Common myeloid progenitor, CD34-positive (primary cell): ENCODE measurements at regions not wholly inside any gene's neighbourhood (a gene's known extent, or its start where the extent isn't known, plus 50 kb on each side); places are given as distances from the start of the nearest gene placed in this dataset.
A peak's percentile ranks its signal among the peaks of the same experiment; 100 is the strongest.

Source experiments
- CTCF ChIA-PET: fragments of 350-600 bp; sonication (Branson Sonifier 250); formaldehyde crosslinking; loops from one replicate; lab custom pipeline; 2021; ENCODE audit warnings: antibody characterized with exemption; lab: Charles Lee
- POLR2A ChIA-PET: fragments of 350-600 bp; sonication (Branson Sonifier 250); formaldehyde crosslinking; loops from one replicate; lab custom pipeline; 2021; ENCODE audit warnings: antibody characterized with exemption; lab: Charles Lee
- DNase-seq, 3 donors: peaks; one replicate each; pipeline versions ENCODE4 v3.0.0 to v3.0.0-alpha.2; 2013
- H3K27ac ChIP-seq, 2 experiments: 1 replicate in 1 of 2; 2 replicates in 1 of 2; pipeline ENCODE4 v1.7.0; 2013; ENCODE audit warnings: inconsistent platforms in 2 of 2, low read length in 2 of 2, mild to moderate bottlenecking in 2 of 2, low read depth in 1 of 2, moderate library complexity in 1 of 2; ENCODE audit not compliant: severe bottlenecking in 2 of 2, insufficient read depth in 1 of 2, poor library complexity in 1 of 2
- H3K27me3 ChIP-seq, 5 experiments: replicated peaks in 2 of 5; 1 replicate in 3 of 5; 2 replicates in 2 of 5; pipeline versions ENCODE4 v1.6.1 to v1.7.0; 2013; ENCODE audit warnings: low read length in 4 of 5, mild to moderate bottlenecking in 2 of 5, moderate library complexity in 2 of 5, inconsistent platforms in 1 of 5; ENCODE audit not compliant: insufficient read depth in 5 of 5, control insufficient read depth in 4 of 5
- H3K36me3 ChIP-seq, 4 experiments: 1 replicate in 2 of 4; 2 replicates in 2 of 4; pipeline versions ENCODE4 v1.6.1 to v1.7.0; 2013; ENCODE audit warnings: low read length in 3 of 4, control low read depth in 1 of 4, mild to moderate bottlenecking in 1 of 4; ENCODE audit not compliant: control insufficient read depth in 4 of 4, insufficient read depth in 4 of 4
- H3K4me1 ChIP-seq, 4 experiments: 1 replicate in 3 of 4; 2 replicates in 1 of 4; pipeline versions ENCODE4 v1.6.1 to v1.7.1; 2013; ENCODE audit warnings: low read length in 3 of 4, mild to moderate bottlenecking in 3 of 4, control low read depth in 1 of 4, inconsistent platforms in 1 of 4, moderate library complexity in 1 of 4; ENCODE audit not compliant: control insufficient read depth in 4 of 4, insufficient read depth in 4 of 4; ENCODE audit errors: control extremely low read depth in 1 of 4
- H3K4me3 ChIP-seq, 7 experiments: 1 replicate in 4 of 7; 2 replicates in 3 of 7; pipeline versions ENCODE4 v1.5.1 to v1.7.0; 2013; ENCODE audit warnings: mild to moderate bottlenecking in 7 of 7, low read length in 6 of 7, moderate library complexity in 6 of 7, inconsistent platforms in 2 of 7, low read depth in 2 of 7, control low read depth in 1 of 7; ENCODE audit not compliant: insufficient read depth in 4 of 7, control insufficient read depth in 1 of 7; ENCODE audit errors: extremely low read depth in 1 of 7
- H3K9me3 ChIP-seq, 5 experiments: 1 replicate in 4 of 5; 2 replicates in 1 of 5; pipeline versions ENCODE4 v1.6.1 to v1.7.1; 2013; ENCODE audit warnings: low read length in 4 of 5, mild to moderate bottlenecking in 2 of 5, inconsistent platforms in 1 of 5, low read depth in 1 of 5, moderate library complexity in 1 of 5; ENCODE audit not compliant: control insufficient read depth in 4 of 5, insufficient read depth in 2 of 5; ENCODE audit errors: control extremely low read depth in 1 of 5
- whole genome bisulfite sequencing: methylation state at CpG from one replicate; pipeline ENCODE4 v1.1.5; 2013; ENCODE audit not compliant: insufficient coverage; 5-methylcytosine and 5-hydroxymethylcytosine counted together

- ChIA-PET CTCF (interaction anchor here (0.6 to 3.8 kb wide), 3 partner anchors 9 to 245 kb away, joined by 3 to 15 read pairs (median 3); no protein-coding TSS in a partner anchor), POLR2A (no interaction called here)
- Histone ChIP-seq H3K27me3 (no peaks in the 10 kb centered on the region), H3K27ac (no peak overlapping the region), H3K4me1 (peaks cover 9 to 20% (median 15%) of the 10 kb centered on the region in 4 experiments), H3K9me3 (peaks cover 0 to 7% (median 0%) of the 10 kb centered on the region in 5 experiments), H3K4me3 (no peak overlapping the region), H3K36me3 (no peaks in the 10 kb centered on the region)
- WGBS, result no CpG with 5 or more reads among the region's 4 CpGs
- no peak for DNase-seq
These were observed 233.7 kb downstream of the FOXA2 start for GRCh38 chr20:22350624-22351023.

GRCh38 chr20:22348010-22348409 is 236.4 kb downstream of the FOXA2 start:
- ChIA-PET CTCF (interaction anchor here (1.4 to 3.8 kb wide), 2 partner anchors 9 to 238 kb away, joined by 3 to 15 read pairs; no protein-coding TSS in a partner anchor), POLR2A (no interaction called here)
- Histone ChIP-seq H3K27me3 (no peaks in the 10 kb centered on the region), H3K27ac (no peak overlapping the region), H3K36me3 (no peaks in the 10 kb centered on the region), H3K4me3 (no peak overlapping the region), H3K4me1 (peaks cover 9 to 20% (median 15%) of the 10 kb centered on the region in 4 experiments), H3K9me3 (no peaks in the 10 kb centered on the region)
- WGBS, result 100% methylated on average over 1 of the region's 4 CpGs
- no peak for DNase-seq

- peaks cover 9 to 20% (median 15%) of the 10 kb centered on the region in 4 experiments for H3K4me1 ChIP-seq
- DNase-seq, result peak; percentile 68 to 88 (median 85)
- ChIA-PET POLR2A (no interaction called here), CTCF (no interaction called here)
- H3K9me3 ChIP-seq, result no peaks in the 10 kb centered on the region
- WGBS, result no CpG with 5 or more reads among the region's 4 CpGs
- H3K4me3 ChIP-seq, result peak overlapping the region in 2 of 7 experiments; percentile 31 to 48
- no peaks in the 10 kb centered on the region for H3K27me3 ChIP-seq
- H3K36me3 ChIP-seq, result no peaks in the 10 kb centered on the region
- no peak overlapping the region for H3K27ac ChIP-seq
These were observed 237.7 kb downstream of the FOXA2 start for GRCh38 chr20:22346716-22347115.

GRCh38 chr20:22343612-22344011 is 240.8 kb downstream of the FOXA2 start:
- CTCF ChIA-PET, result interaction anchor here (1.0 to 8.4 kb wide), 4 partner anchors 9 to 341 kb away, joined by 3 to 67 read pairs (median 6); no protein-coding TSS in a partner anchor
- no peak overlapping the region for H3K4me3 ChIP-seq
- H3K4me1 ChIP-seq, result peaks cover 9 to 29% (median 23%) of the 10 kb centered on the region in 4 experiments
- no peak overlapping the region for H3K27ac ChIP-seq
- no peak for DNase-seq
- H3K27me3 ChIP-seq, result no peaks in the 10 kb centered on the region
- 99% methylated on average over 29 of the region's 29 CpGs for WGBS
- POLR2A ChIA-PET, result no interaction called here
- H3K9me3 ChIP-seq, result no peaks in the 10 kb centered on the region
- no peaks in the 10 kb centered on the region for H3K36me3 ChIP-seq

- Histone ChIP-seq H3K27me3 (no peaks in the 10 kb centered on the region), H3K36me3 (no peaks in the 10 kb centered on the region), H3K4me1 (peaks cover 9 to 26% (median 23%) of the 10 kb centered on the region in 4 experiments), H3K4me3 (no peak overlapping the region), H3K9me3 (no peaks in the 10 kb centered on the region), H3K27ac (no peak overlapping the region)
- ChIA-PET CTCF (interaction anchor here (1.0 to 8.4 kb wide), 6 partner anchors 11 to 347 kb away, joined by 3 to 67 read pairs (median 28); no protein-coding TSS in a partner anchor), POLR2A (no interaction called here)
- DNase-seq, result peak in 1 of 3 donors; percentile 21
- 83% methylated on average over 1 of the region's 4 CpGs for WGBS
These were observed 242.0 kb downstream of the FOXA2 start for GRCh38 chr20:22342410-22342809.

- no peak overlapping the region for H3K4me3 ChIP-seq
- H3K4me1 ChIP-seq, result peaks cover 6 to 17% (median 15%) of the 10 kb centered on the region in 4 experiments
- 75% methylated on average over 4 of the region's 6 CpGs for WGBS
- POLR2A ChIA-PET, result no interaction called here
- H3K27ac ChIP-seq, result no peak overlapping the region
- H3K9me3 ChIP-seq, result no peaks in the 10 kb centered on the region
- peaks cover 0 to under 1% (median 0%) of the 10 kb centered on the region in 5 experiments for H3K27me3 ChIP-seq
- no peaks in the 10 kb centered on the region for H3K36me3 ChIP-seq
- no peak for DNase-seq
- CTCF ChIA-PET, result interaction anchor here (0.7 to 8.4 kb wide), 7 partner anchors 9 to 348 kb away, joined by 3 to 67 read pairs (median 10); no protein-coding TSS in a partner anchor
These were observed 242.9 kb downstream of the FOXA2 start for GRCh38 chr20:22341508-22341907.

GRCh38 chr20:22339946-22340345 is 244.4 kb downstream of the FOXA2 start:
- Histone ChIP-seq H3K27ac (no peak overlapping the region), H3K36me3 (no peaks in the 10 kb centered on the region), H3K9me3 (no peaks in the 10 kb centered on the region), H3K4me3 (no peak overlapping the region), H3K4me1 (peaks cover 0 to 10% (median 8%) of the 10 kb centered on the region in 4 experiments), H3K27me3 (peaks cover 0 to 2% (median 0%) of the 10 kb centered on the region in 5 experiments)
- WGBS, result 11% methylated on average over 4 of the region's 5 CpGs
- CTCF ChIA-PET, result interaction anchor here (0.7 to 8.4 kb wide), 19 partner anchors 9 to 1005 kb away, joined by 3 to 67 read pairs (median 6); no protein-coding TSS in a partner anchor
- DNase-seq, result peak in 1 of 3 donors; percentile 13
- POLR2A ChIA-PET, result no interaction called here
